ENCODE measurements at regions not wholly inside any gene's neighbourhood (a gene's known extent, or its start where the extent isn't known, plus 50 kb on each side); places are given as distances from the start of the nearest gene placed in this dataset.

DNA sequence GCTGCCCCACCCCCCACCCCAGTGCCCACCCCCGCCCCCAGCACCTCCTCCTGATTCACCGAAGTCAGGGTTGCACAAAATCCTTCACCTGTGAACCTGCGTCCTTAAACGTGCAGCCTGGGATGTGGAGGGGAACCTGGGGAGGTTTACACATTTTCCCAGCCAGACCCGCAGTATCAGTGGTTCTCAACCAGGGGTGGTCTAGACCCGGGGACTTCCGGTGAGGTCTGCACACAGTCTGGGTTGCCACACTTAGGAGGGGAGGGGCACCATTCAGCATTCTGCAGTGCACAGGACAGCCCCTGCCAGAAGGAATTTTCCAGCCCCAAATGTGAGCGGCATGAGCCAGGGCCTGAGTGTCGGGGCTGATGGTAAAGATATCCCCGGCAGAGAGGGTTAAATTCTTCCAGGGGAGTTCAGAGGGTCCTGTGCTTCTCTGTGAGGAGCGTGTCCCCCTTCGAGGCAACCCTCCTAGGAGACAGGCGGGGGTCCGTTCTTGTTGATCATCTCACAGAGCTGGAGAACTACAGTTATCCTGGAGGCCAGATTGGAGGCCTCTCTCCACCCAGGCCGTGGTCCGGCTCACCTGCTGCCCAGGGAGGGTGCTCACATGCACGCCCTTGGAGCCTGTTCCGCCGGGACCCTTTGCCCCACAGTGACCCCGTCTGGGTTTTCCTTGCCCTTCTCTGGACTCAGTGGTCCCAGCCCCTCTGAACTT lies 113.6 kb downstream of the SIK1 start:
- TF ChIP-seq, protein P1, sequence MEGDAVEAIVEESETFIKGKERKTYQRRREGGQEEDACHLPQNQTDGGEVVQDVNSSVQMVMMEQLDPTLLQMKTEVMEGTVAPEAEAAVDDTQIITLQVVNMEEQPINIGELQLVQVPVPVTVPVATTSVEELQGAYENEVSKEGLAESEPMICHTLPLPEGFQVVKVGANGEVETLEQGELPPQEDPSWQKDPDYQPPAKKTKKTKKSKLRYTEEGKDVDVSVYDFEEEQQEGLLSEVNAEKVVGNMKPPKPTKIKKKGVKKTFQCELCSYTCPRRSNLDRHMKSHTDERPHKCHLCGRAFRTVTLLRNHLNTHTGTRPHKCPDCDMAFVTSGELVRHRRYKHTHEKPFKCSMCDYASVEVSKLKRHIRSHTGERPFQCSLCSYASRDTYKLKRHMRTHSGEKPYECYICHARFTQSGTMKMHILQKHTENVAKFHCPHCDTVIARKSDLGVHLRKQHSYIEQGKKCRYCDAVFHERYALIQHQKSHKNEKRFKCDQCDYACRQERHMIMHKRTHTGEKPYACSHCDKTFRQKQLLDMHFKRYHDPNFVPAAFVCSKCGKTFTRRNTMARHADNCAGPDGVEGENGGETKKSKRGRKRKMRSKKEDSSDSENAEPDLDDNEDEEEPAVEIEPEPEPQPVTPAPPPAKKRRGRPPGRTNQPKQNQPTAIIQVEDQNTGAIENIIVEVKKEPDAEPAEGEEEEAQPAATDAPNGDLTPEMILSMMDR (IDR thresholded peaks at IDR 0.05), result no peak
- no peak for TF ChIP-seq EZH2 (IDR thresholded peaks at IDR 0.05; ENCODE audit: borderline replicate concordance, insufficient read depth, low read depth, low read length, poor library complexity, severe bottlenecking)

Measured in B cell (primary cell).